ENCODE measurements at regions not wholly inside any gene's neighbourhood (a gene's known extent, or its start where the extent isn't known, plus 50 kb on each side); places are given as distances from the start of the nearest gene placed in this dataset.

- TF ChIP-seq, protein P1, sequence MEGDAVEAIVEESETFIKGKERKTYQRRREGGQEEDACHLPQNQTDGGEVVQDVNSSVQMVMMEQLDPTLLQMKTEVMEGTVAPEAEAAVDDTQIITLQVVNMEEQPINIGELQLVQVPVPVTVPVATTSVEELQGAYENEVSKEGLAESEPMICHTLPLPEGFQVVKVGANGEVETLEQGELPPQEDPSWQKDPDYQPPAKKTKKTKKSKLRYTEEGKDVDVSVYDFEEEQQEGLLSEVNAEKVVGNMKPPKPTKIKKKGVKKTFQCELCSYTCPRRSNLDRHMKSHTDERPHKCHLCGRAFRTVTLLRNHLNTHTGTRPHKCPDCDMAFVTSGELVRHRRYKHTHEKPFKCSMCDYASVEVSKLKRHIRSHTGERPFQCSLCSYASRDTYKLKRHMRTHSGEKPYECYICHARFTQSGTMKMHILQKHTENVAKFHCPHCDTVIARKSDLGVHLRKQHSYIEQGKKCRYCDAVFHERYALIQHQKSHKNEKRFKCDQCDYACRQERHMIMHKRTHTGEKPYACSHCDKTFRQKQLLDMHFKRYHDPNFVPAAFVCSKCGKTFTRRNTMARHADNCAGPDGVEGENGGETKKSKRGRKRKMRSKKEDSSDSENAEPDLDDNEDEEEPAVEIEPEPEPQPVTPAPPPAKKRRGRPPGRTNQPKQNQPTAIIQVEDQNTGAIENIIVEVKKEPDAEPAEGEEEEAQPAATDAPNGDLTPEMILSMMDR (IDR thresholded peaks at IDR 0.05): no peak
- TF ChIP-seq POLR2A (IDR thresholded peaks at IDR 0.05): no peak
- TF ChIP-seq EP300 (IDR thresholded peaks at IDR 0.05): no peak
Observed at GRCh38 chr16:35193956-35194355, 1734.5 kb downstream of the TP53TG3F start.
